Neural cell (in vitro differentiated cells): ENCODE measurements at regions not wholly inside any gene's neighbourhood (a gene's known extent, or its start where the extent isn't known, plus 50 kb on each side); places are given as distances from the start of the nearest gene placed in this dataset.
A peak's percentile ranks its signal among the peaks of the same experiment; 100 is the strongest.

Experiments used
- H2AFZ ChIP-seq: fragments of 200-600, 300-800 bp; sonication (generic), shearing (Covaris generic); 2 replicates; pipeline ENCODE4 v1.6.0; 2014; ENCODE audit warnings: low read depth, mild to moderate bottlenecking, antibody characterized with exemption, low read length, moderate library complexity
- H3F3A ChIP-seq: fragments of 200-600 bp; shearing (Covaris generic); 2 replicates; pipeline ENCODE4 v1.6.1; 2016; ENCODE audit warnings: mild to moderate bottlenecking, moderate library complexity, mixed read lengths, antibody characterized with exemption, low read length; ENCODE audit not compliant: insufficient read depth, poor library complexity, severe bottlenecking
- H3K27ac ChIP-seq: fragments of 200-600, 300-800 bp; sonication (generic), shearing (Covaris generic); 2 replicates; pipeline ENCODE4 v1.5.1; 2014; ENCODE audit warnings: mild to moderate bottlenecking, low read length, moderate library complexity
- H3K27me3 ChIP-seq: fragments of 300-800, 200-600 bp; sonication (generic), shearing (Covaris generic); 2 replicates; pipeline ENCODE4 v1.6.0; 2014; ENCODE audit warnings: mild to moderate bottlenecking, low read depth, low read length, moderate library complexity; ENCODE audit not compliant: insufficient read depth
- H3K36me3 ChIP-seq: fragments of 300-800, 200-600 bp; sonication (generic), shearing (Covaris generic); 2 replicates; pipeline ENCODE4 v1.5.1; 2014; ENCODE audit warnings: mild to moderate bottlenecking, antibody characterized with exemption, low read length, moderate library complexity; ENCODE audit not compliant: insufficient read depth
- H3K4me2 ChIP-seq: fragments of 300-800, 200-600 bp; sonication (generic), shearing (Covaris generic); 2 replicates; pipeline ENCODE4 v1.6.0; 2014; ENCODE audit warnings: mild to moderate bottlenecking, low read length
- H3K4me3 ChIP-seq: fragments of 300-800, 200-600 bp; sonication (generic), shearing (Covaris generic); 2 replicates; pipeline ENCODE4 v1.5.1; 2014; ENCODE audit warnings: mild to moderate bottlenecking, low read length, moderate library complexity
- H3K79me2 ChIP-seq: fragments of 200-600 bp; shearing (Covaris generic); replicated peaks from 2 replicates; pipeline ENCODE4 v1.6.0; 2014; ENCODE audit warnings: mild to moderate bottlenecking, low read length, moderate library complexity; ENCODE audit not compliant: insufficient read depth
- H3K9ac ChIP-seq: fragments of 300-800, 200-600 bp; sonication (generic), shearing (Covaris generic); 2 replicates; pipeline ENCODE4 v1.6.1; 2016; ENCODE audit warnings: mild to moderate bottlenecking, low read length, mixed read lengths
- H3K9me2 ChIP-seq: fragments of 200-600 bp; shearing (Covaris generic); 2 replicates; pipeline ENCODE4 v1.6.1; 2016; ENCODE audit warnings: mild to moderate bottlenecking, low read length, mixed read lengths; ENCODE audit not compliant: insufficient read depth
- H3K9me3 ChIP-seq: fragments of 200-600, 300-800 bp; sonication (generic), shearing (Covaris generic); 2 replicates; pipeline ENCODE4 v1.6.1; 2016; ENCODE audit warnings: mild to moderate bottlenecking, mixed run types, low read length, moderate library complexity, mixed read lengths
- H4K20me1 ChIP-seq: fragments of 200-600 bp; shearing (Covaris generic); 2 replicates; pipeline ENCODE4 v1.6.1; 2016; ENCODE audit warnings: mild to moderate bottlenecking, mixed run types; ENCODE audit not compliant: insufficient read depth
- EP300 ChIP-seq: fragments of 450-650 bp; conservative IDR thresholded peaks from 2 replicates; pipeline ENCODE4 v1.6.1; 2014; ENCODE audit warnings: antibody characterized with exemption, mild to moderate bottlenecking, moderate library complexity; ENCODE audit not compliant: poor library complexity, severe bottlenecking
- EZH2 ChIP-seq: fragments of 200-600, 300-800 bp; shearing (Covaris generic), sonication (generic); IDR thresholded peaks from 2 replicates; pipeline ENCODE4 v1.6.1; 2014; ENCODE audit warnings: antibody characterized with exemption, low read length, borderline replicate concordance, mild to moderate bottlenecking; ENCODE audit not compliant: insufficient read depth, poor library complexity, severe bottlenecking
- MXI1 ChIP-seq: fragments of 450-650 bp; conservative IDR thresholded peaks from 2 replicates; pipeline ENCODE4 v1.6.1; 2014; ENCODE audit warnings: antibody characterized with exemption, mild to moderate bottlenecking; ENCODE audit not compliant: poor library complexity, severe bottlenecking
- POLR2AphosphoS5 ChIP-seq: IDR thresholded peaks from 2 replicates; pipeline ENCODE4 v1.6.1; 2012
- RAD21 ChIP-seq: fragments of 450-650 bp; conservative IDR thresholded peaks from 2 replicates; pipeline ENCODE4 v1.6.1; 2014; ENCODE audit warnings: antibody characterized with exemption, mild to moderate bottlenecking, moderate library complexity
- SMC3 ChIP-seq: fragments of 450-650 bp; conservative IDR thresholded peaks from 2 replicates; pipeline ENCODE4 v1.6.1; 2014; ENCODE audit warnings: antibody characterized with exemption, mild to moderate bottlenecking, moderate library complexity; ENCODE audit not compliant: poor library complexity
- TAF1 ChIP-seq: IDR thresholded peaks from 2 replicates; pipeline ENCODE4 v1.6.1; 2012; ENCODE audit warnings: low read depth
- TF ChIP-seq, protein P1 (sequence below): fragments of 450-650 bp; IDR thresholded peaks from 2 replicates; pipeline ENCODE4 v1.5.1; 2014; ENCODE audit warnings: antibody characterized with exemption, mild to moderate bottlenecking, moderate library complexity; ENCODE audit not compliant: poor library complexity, severe bottlenecking
- TF ChIP-seq, protein P2 (sequence below): IDR thresholded peaks from 2 replicates; pipeline ENCODE4 v1.6.1; 2012; ENCODE audit warnings: borderline replicate concordance

DNA sequence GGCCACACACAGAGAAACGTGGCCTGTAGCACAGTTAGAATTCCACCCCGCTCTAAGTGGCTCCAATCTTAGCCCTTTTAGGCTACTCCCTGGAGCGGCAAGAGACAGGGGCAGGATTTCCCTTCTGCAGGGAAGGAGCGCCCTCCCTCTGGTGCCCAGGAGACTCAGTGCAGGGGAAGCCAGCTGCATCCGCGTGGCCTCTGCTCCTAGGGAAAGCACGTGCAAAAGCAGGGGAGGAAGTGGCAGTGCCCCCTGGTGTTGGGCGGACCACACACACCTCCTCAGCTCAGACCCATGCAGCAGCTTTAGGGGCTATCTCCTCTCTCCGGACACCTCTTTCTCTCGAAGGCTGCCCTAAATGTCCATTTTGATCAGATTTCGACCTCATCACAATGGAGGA, 50.0 kb downstream of the SPRING1 start:
- no peak overlapping the region for H3K4me2 ChIP-seq
- H4K20me1 ChIP-seq, result no peaks in the 10 kb centered on the region
- H3F3A ChIP-seq, result no peaks in the 10 kb centered on the region
- H2AFZ ChIP-seq, result no peak overlapping the region
- no peak overlapping the region for H3K9ac ChIP-seq
- H3K9me2 ChIP-seq, result no peaks in the 10 kb centered on the region
- no peak overlapping the region for H3K4me3 ChIP-seq
- no peaks in the 10 kb centered on the region for H3K36me3 ChIP-seq
- H3K27ac ChIP-seq, result no peak overlapping the region
- no peaks in the 10 kb centered on the region for H3K9me3 ChIP-seq
- TF ChIP-seq EP300, result no peak
- TF ChIP-seq SMC3, result peak; percentile 44
- TF ChIP-seq, protein P1, sequence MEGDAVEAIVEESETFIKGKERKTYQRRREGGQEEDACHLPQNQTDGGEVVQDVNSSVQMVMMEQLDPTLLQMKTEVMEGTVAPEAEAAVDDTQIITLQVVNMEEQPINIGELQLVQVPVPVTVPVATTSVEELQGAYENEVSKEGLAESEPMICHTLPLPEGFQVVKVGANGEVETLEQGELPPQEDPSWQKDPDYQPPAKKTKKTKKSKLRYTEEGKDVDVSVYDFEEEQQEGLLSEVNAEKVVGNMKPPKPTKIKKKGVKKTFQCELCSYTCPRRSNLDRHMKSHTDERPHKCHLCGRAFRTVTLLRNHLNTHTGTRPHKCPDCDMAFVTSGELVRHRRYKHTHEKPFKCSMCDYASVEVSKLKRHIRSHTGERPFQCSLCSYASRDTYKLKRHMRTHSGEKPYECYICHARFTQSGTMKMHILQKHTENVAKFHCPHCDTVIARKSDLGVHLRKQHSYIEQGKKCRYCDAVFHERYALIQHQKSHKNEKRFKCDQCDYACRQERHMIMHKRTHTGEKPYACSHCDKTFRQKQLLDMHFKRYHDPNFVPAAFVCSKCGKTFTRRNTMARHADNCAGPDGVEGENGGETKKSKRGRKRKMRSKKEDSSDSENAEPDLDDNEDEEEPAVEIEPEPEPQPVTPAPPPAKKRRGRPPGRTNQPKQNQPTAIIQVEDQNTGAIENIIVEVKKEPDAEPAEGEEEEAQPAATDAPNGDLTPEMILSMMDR, result peak; percentile 52
- TF ChIP-seq RAD21, result peak; percentile 40
- no peak for TF ChIP-seq TAF1
- H3K79me2 ChIP-seq, result no peaks in the 10 kb centered on the region
- H3K27me3 ChIP-seq, result no peaks in the 10 kb centered on the region

DNA sequence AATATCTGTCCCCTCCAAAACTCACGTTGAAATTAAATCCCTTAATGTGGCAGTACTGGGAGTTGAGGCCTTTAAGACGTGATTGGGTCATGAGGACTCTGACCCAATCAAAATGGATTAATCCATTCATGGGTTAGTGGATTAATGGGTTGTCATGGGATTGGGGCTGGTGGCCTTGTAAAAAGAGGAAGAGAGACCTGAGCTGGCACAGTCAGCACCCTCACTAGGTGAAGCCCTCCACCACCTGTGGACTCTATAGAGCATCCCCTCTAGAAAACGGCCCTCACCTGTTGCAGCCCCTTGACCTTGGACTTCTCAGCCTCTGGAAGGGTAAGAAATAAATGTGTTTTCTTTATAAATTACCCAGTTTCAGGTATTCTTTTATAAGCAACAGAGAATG, 53.0 kb downstream of the SPRING1 start:
- Histone ChIP-seq H4K20me1 (no peaks in the 10 kb centered on the region), H3K79me2 (no peaks in the 10 kb centered on the region), H3K36me3 (no peaks in the 10 kb centered on the region), H3K27ac (no peak overlapping the region), H3K9me3 (no peaks in the 10 kb centered on the region), H3K4me2 (no peak overlapping the region), H3F3A (no peaks in the 10 kb centered on the region), H3K27me3 (no peaks in the 10 kb centered on the region), H3K4me3 (no peak overlapping the region), H2AFZ (no peak overlapping the region), H3K9me2 (no peaks in the 10 kb centered on the region), H3K9ac (no peak overlapping the region)
- TF ChIP-seq EZH2 (no peak), EP300 (no peak), RAD21 (no peak), SMC3 (no peak), TAF1 (no peak), MXI1 (no peak), POLR2AphosphoS5 (no peak)
- TF ChIP-seq, protein P1, result no peak
- TF ChIP-seq, protein P2, sequence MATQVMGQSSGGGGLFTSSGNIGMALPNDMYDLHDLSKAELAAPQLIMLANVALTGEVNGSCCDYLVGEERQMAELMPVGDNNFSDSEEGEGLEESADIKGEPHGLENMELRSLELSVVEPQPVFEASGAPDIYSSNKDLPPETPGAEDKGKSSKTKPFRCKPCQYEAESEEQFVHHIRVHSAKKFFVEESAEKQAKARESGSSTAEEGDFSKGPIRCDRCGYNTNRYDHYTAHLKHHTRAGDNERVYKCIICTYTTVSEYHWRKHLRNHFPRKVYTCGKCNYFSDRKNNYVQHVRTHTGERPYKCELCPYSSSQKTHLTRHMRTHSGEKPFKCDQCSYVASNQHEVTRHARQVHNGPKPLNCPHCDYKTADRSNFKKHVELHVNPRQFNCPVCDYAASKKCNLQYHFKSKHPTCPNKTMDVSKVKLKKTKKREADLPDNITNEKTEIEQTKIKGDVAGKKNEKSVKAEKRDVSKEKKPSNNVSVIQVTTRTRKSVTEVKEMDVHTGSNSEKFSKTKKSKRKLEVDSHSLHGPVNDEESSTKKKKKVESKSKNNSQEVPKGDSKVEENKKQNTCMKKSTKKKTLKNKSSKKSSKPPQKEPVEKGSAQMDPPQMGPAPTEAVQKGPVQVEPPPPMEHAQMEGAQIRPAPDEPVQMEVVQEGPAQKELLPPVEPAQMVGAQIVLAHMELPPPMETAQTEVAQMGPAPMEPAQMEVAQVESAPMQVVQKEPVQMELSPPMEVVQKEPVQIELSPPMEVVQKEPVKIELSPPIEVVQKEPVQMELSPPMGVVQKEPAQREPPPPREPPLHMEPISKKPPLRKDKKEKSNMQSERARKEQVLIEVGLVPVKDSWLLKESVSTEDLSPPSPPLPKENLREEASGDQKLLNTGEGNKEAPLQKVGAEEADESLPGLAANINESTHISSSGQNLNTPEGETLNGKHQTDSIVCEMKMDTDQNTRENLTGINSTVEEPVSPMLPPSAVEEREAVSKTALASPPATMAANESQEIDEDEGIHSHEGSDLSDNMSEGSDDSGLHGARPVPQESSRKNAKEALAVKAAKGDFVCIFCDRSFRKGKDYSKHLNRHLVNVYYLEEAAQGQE, result no peak
